ENCODE measurements at regions not wholly inside any gene's neighbourhood (a gene's known extent, or its start where the extent isn't known, plus 50 kb on each side); places are given as distances from the start of the nearest gene placed in this dataset.
"Not testable (repeated sequence)": the region's sequence is repeated elsewhere in the genome, so short reads cannot be mapped to it uniquely, and the experiment has no call there.

GRCh38 chr7:119482209-119482608 lies 790.8 kb upstream of the KCND2 start:
- peak; percentile 1 for DNase-seq

- DNase-seq = no peak
Measured at GRCh38 chr7:119482671-119483070, 790.3 kb upstream of the KCND2 start.

- DNase-seq = no peak
Measured at GRCh38 chr7:119483364-119483763, 789.6 kb upstream of the KCND2 start.

GRCh38 chr7:119514326-119514725 lies 758.6 kb upstream of the KCND2 start:
- no peak for DNase-seq

- DNase-seq = no peak
Measured at GRCh38 chr7:119515214-119515613, 757.8 kb upstream of the KCND2 start.

GRCh38 chr7:119515962-119516361 lies 757.0 kb upstream of the KCND2 start:
- no peak for DNase-seq

- DNase-seq = no peak
Measured at GRCh38 chr7:119522263-119522662, 750.7 kb upstream of the KCND2 start.

- DNase-seq = no peak
Measured at GRCh38 chr7:119522698-119523097, 750.3 kb upstream of the KCND2 start.

GRCh38 chr7:119545118-119545517 lies 727.9 kb upstream of the KCND2 start:
- DNase-seq = no peak

GRCh38 chr7:119555788-119556187 lies 717.2 kb upstream of the KCND2 start:
- DNase-seq = no peak

GRCh38 chr7:119556436-119556835 lies 716.5 kb upstream of the KCND2 start:
- no peak for DNase-seq

GRCh38 chr7:119561751-119562150 lies 711.2 kb upstream of the KCND2 start:
- DNase-seq = no peak

GRCh38 chr7:119562839-119563238 lies 710.1 kb upstream of the KCND2 start:
- DNase-seq = no peak

GRCh38 chr7:119571666-119572065 lies 701.3 kb upstream of the KCND2 start:
- DNase-seq = no peak

GRCh38 chr7:119572132-119572531 lies 700.8 kb upstream of the KCND2 start:
- DNase-seq = no peak

- no peak for DNase-seq
Measured at GRCh38 chr7:119572541-119572940, 700.4 kb upstream of the KCND2 start.

GRCh38 chr7:119578116-119578515 lies 694.9 kb upstream of the KCND2 start:
- DNase-seq = no peak

- no peak for DNase-seq
Measured at GRCh38 chr7:119594956-119595355, 678.0 kb upstream of the KCND2 start.

GRCh38 chr7:119596651-119597050 lies 676.3 kb upstream of the KCND2 start:
- DNase-seq = no peak

GRCh38 chr7:119606297-119606696 lies 666.7 kb upstream of the KCND2 start:
- DNase-seq = no peak

GRCh38 chr7:119620769-119621168 lies 652.2 kb upstream of the KCND2 start:
- no peak for DNase-seq

- DNase-seq = no peak
Measured at GRCh38 chr7:119623427-119623826, 649.5 kb upstream of the KCND2 start.

- no peak for DNase-seq
Measured at GRCh38 chr7:119630406-119630969, 642.5 kb upstream of the KCND2 start.

GRCh38 chr7:119633812-119634211 lies 639.2 kb upstream of the KCND2 start:
- not testable (repeated sequence) for DNase-seq

- no peak for DNase-seq
Measured at GRCh38 chr7:119640326-119640725, 632.6 kb upstream of the KCND2 start.

- DNase-seq = no peak
Measured at GRCh38 chr7:119640861-119641260, 632.1 kb upstream of the KCND2 start.

Measured in stimulated activated CD4-positive, alpha-beta T cell treated with anti-CD3 and anti-CD28 coated beads, Interleukin-1b, Interleukin-23, amount 100 ng/mL, for 48 hours (primary cell).